PFSK-1 (cell line): ENCODE measurements at regions not wholly inside any gene's neighbourhood (a gene's known extent, or its start where the extent isn't known, plus 50 kb on each side); places are given as distances from the start of the nearest gene placed in this dataset.

ENCODE experiments used
- FOXP2 ChIP-seq: optimal IDR thresholded peaks from 2 replicates; pipeline ENCODE3; 2011; ENCODE audit warnings: borderline replicate concordance, control low read depth, inconsistent platforms; ENCODE audit not compliant: insufficient read depth; ENCODE audit errors: extremely low read length, extremely low read depth
- POLR2AphosphoS5 ChIP-seq: IDR thresholded peaks from 2 replicates; pipeline ENCODE4 v1.6.1; 2012; ENCODE audit warnings: low read depth, mild to moderate bottlenecking, control low read depth, low read length, moderate library complexity
- SIN3A ChIP-seq: IDR thresholded peaks from 2 replicates; pipeline ENCODE4 v1.6.1; 2012; ENCODE audit warnings: mild to moderate bottlenecking, low read length, moderate library complexity, borderline replicate concordance; ENCODE audit not compliant: insufficient read depth
- TF ChIP-seq, protein P1 (sequence below), 2 experiments: IDR thresholded peaks; 2 replicates each; pipeline versions ENCODE4 v1.6.1 to v1.8.0; 2011 to 2012; ENCODE audit warnings: low read depth in 2 of 2, low read length in 2 of 2, control low read depth in 1 of 2, inconsistent platforms in 1 of 2, mild to moderate bottlenecking in 1 of 2, moderate library complexity in 1 of 2; ENCODE audit not compliant: insufficient read depth in 1 of 2

DNA sequence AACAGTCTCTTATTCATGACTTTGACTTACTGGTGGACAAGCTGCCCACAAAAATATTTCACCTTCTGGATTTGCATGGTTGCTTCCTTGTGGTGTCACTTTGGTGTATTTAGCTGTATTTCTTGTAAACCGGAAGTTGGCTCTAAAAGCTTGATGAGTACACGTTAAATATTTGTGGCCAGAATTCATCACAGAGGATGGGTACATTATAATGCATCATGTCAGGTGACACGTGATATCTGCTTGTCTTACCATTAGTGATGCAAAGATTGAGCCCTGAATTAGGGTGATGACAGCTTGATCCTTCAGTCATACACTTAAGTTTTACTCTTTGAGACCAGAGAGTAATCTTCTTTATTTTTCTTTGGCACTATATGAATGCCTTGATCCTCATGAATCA lies 188.3 kb upstream of the RPS6KA3 start:
- TF ChIP-seq POLR2AphosphoS5 (no peak), FOXP2 (no peak), SIN3A (no peak)
- TF ChIP-seq, protein P1, sequence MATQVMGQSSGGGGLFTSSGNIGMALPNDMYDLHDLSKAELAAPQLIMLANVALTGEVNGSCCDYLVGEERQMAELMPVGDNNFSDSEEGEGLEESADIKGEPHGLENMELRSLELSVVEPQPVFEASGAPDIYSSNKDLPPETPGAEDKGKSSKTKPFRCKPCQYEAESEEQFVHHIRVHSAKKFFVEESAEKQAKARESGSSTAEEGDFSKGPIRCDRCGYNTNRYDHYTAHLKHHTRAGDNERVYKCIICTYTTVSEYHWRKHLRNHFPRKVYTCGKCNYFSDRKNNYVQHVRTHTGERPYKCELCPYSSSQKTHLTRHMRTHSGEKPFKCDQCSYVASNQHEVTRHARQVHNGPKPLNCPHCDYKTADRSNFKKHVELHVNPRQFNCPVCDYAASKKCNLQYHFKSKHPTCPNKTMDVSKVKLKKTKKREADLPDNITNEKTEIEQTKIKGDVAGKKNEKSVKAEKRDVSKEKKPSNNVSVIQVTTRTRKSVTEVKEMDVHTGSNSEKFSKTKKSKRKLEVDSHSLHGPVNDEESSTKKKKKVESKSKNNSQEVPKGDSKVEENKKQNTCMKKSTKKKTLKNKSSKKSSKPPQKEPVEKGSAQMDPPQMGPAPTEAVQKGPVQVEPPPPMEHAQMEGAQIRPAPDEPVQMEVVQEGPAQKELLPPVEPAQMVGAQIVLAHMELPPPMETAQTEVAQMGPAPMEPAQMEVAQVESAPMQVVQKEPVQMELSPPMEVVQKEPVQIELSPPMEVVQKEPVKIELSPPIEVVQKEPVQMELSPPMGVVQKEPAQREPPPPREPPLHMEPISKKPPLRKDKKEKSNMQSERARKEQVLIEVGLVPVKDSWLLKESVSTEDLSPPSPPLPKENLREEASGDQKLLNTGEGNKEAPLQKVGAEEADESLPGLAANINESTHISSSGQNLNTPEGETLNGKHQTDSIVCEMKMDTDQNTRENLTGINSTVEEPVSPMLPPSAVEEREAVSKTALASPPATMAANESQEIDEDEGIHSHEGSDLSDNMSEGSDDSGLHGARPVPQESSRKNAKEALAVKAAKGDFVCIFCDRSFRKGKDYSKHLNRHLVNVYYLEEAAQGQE (IDR thresholded peaks at IDR 0.05; ENCODE audit: insufficient read depth in 1 of 2, low read depth in 2 of 2, low read length in 2 of 2), result no peak
